HG03139 (cell line): ENCODE measurements at regions not wholly inside any gene's neighbourhood (a gene's known extent, or its start where the extent isn't known, plus 50 kb on each side); places are given as distances from the start of the nearest gene placed in this dataset.
"Not testable (repeated sequence)": the region's sequence is repeated elsewhere in the genome, so short reads cannot be mapped to it uniquely, and the experiment has no call there.

Experiments
- ATAC-seq: cut with Tn5 transposase; IDR thresholded peaks from one replicate; pipeline ENCODE4 v1.9.1; 2021; ENCODE audit not compliant: unreplicated experiment

DNA sequence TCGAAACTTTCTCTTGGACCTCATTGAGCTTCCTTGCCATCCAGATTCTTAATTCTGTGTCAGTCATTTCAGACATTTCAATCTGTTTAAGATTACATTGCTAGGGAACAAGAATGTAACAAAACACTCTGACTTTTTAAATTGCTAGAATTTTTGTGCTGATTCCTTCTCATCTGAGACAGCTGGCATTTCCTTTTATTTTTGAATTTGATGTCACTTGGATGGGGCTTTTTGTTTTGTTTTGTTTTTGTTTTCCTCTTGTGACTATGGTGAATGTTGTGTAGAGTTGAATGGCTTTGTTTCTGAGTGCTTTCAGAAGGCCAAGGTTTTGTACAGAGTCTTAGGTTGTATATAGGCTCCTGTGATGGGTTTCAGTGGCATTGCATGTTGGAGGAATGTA lies 1129.3 kb downstream of the NAALADL2 start:
- ATAC-seq: no peak

DNA sequence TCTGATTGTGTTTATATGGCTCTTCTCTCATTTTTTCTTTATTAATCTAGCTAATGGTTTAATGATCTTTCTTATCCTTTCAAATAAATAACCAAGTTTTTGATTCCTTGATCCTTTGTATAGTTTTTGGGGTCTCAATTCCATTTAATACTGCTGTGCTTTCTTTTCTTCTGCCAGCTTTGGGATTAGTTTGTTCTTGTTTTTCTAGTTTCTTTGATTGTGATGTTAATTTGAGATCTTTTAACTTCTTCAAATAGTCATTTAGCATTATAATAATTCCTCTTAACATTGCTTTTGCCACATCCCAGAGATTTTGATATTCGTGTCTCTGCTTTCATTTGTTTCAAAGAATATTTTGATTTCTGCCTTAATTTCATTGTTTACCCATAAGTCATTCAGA lies 1126.6 kb downstream of the NAALADL2 start:
- ATAC-seq: no peak

DNA sequence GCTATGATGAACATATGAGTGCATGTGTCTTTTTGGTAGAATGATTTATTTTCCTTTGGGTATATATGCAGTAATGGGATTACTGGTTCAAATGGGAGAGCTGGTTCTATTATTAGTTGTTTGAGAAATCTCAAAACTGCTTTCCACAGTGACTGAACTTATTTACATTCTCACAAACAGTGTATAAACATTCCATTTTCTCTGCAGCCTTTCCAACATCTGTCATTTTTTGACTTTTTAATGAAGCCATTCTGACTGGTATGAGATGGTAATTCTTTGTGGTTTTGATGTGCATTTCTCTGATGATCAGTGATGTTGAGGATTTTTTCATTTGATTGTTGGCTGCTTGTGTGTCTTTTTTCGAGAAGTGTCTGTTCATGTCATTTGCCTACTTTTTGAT lies 1124.2 kb downstream of the NAALADL2 start:
- no peak for ATAC-seq

DNA sequence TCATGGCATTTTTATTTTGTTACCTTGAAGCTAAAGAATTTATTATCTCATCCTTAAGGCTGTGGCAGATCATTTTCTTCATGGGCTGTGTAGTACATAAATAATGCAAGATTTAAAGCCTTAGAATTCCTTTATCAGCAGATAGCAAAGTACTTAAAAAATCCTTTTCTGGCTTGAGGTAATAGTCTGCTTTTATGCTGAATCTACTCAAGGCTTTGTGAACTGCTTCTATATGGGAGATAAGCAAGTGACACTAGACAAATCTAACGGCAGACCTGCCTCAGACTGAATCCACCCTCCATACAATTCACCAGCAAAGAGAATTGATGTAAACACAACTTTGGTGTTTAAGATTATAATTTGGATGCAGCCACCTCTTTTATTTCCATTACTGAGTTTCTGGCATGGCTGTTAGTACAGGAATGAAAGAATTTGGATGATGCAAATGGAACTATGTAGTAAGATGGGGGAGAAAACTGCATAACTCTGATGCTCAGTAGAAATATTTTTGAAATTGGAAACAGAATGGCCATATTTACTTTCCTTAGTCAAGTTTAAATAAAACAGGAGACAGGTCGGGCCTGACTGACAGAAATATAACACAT lies 1121.5 kb downstream of the NAALADL2 start:
- ATAC-seq: no peak

DNA sequence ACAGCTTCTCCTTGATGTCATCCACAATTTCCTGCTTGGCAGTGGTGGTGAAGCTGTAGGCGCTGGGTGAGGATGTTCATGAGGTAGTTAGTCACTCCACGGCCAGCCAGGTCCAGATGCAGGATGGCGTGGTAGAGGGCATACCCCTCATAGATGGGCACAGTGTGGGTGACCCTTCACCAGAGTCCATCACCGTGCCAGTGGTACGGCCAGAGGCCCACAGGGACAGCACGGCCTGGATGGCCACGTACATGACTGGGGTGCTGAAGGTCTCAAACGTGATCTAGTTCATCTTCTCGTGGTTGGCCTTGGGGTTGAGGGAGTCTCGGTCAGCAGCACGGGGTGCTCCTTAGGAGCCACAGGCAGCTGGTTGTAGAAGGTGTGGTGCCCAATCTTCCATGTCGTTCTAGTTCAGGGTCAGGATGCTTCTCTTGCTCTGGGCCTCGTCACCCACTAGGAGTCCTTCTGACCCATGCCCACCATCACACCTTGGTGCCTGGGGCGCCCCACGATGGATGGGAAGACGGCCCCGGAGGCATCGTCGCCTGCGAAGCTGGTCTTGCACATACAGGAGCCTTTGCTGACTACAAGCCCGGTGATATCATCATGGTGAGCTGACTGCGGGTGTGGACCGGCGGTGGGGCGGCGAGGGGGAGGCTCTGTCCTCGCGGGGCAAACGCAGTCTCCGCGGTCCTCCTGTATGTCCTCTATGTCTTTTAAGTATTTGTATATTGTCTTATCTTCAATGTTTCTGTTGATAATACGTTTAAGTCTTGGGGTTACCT lies 1119.0 kb downstream of the NAALADL2 start:
- no peak for ATAC-seq

DNA sequence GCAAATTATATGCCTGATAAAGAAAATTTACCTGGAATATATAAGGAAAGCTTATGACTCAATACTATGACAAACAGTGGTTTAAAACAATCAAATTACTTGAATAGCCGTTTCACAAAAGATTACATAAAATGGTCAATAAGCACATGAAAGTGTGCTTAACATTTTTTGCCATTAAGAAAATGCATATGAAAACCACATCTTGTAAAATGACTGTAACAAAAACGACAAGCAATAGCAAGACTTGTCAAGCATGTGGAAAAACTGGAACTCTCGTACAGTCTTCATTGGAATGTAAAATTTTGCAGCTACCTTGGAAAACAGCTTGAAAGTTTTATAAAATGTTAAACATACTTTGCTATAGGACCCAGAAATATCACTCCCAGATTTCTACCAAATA lies 1110.3 kb downstream of the NAALADL2 start:
- no peak for ATAC-seq

DNA sequence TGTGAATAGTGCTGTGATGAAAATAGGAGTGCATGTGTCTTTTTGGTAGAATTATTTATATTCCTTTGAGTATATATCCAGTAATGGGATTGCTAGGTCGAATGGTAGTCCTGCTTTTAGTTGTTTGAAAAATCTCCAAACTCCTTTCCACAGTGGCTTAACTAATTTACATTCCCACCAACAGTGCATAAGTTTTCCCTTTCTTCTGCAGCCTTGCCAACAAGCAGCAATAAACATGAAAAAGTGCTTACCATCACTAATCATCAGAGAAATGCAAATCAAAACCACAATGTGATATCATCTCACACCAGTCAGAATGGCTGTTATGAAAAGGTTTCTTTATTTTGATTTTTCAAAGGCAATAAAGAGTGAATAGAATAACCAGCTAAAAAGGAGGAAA lies 1105.9 kb downstream of the NAALADL2 start:
- ATAC-seq: no peak

DNA sequence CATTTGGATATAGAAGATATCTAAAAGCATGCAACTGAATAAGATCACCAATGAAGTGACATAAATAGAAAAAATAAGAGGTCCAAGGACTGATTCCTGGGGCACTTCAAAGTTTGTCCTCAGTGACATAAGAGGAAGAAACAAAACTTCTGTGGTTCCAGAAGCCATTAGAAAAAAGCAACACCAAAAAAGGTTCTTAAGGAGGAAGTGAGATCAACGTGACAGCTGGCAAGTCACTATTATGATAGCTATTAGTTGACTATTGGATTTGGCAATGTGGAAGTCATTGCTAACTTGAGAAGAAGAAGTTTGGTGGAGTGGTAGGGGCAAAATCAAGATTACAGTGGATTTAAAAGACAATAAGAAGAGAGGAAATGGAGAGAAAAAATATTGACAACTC lies 1098.3 kb downstream of the NAALADL2 start:
- no peak for ATAC-seq

DNA sequence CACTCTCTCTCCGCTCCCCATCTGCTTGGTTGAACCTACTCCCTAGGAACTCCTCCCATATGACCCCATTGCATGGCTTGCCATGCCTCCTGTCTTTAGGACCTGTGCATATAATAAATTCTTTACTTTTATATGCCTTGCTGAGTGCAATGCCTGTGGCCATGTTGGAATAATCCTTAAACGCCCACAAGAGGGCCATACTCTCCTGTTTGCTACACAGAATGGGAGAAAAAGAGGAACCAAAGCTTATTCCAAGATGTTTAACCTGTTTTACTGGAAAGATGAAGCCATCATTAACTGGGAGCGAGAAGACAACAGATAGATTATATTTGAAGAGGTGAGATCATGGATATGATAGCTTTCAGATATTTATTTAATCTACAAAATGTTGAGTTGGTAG lies 1097.8 kb downstream of the NAALADL2 start:
- no peak for ATAC-seq

DNA sequence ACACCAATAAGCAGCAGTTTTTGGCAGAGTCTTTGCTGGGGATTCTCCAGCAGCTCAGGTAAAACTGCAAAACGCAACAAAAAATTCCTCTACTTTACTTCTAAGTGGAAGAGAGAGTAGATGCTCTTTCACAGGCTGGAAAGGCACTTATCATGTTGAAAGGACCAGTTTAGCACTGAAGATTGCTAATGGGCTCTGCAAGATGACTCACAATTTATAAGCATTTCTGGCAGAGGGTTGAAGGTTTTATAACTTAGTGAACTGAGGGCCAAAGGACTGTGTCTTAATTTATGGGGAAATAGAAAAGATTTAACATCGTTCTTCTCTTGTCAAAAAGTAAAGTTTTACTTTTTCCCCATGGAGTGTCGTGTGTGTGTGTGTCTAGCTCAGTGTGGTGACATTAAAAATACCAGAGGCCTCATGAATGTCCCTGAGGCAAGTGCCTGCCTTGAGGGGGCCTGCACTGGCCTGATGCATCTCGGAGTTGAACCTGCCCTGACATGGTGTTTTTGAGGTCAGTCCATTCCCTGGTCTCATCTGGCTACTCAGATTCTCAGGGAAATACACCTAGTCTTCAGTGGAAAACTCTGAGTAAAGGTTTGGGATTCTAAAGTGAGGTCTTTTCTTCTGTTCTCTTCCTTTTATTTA lies 1092.0 kb downstream of the NAALADL2 start:
- no peak for ATAC-seq

DNA sequence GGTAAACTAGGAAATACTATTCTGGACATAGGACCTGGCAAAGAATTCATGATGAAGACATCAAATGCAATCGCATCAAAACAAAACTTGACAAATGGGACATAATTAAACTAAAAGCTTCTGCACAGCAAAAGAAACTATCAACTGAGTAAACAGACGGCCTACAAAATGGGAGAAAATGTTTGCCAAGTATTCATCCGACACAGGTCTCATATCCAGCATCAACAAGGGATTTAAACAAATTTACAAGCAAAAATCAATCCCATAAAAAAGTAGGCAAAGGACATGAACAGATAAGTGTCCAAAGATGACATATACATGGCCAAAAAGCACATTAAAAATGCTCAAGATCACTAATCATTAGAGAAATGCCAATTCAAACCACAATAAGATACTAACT lies 1088.9 kb downstream of the NAALADL2 start:
- ATAC-seq: no peak

DNA sequence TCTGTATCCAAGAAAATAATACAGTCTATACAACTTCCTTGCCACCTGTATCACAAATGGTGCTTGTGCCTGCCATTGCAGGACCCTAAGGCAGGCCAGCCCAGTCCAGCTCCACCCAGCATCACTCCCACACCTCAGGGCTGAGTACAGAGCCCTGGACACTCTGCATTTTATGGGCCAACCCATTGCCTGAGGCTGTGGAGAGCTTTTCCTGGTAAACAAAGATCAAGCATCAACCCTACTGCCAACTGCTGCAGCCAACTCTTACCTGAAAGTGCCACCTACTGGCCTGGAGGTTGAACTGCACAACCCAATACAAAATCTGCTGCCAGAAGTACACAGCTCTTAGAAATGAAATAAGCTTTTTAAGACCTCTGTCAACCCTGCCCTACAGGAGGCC lies 1082.2 kb downstream of the NAALADL2 start:
- ATAC-seq: no peak

DNA sequence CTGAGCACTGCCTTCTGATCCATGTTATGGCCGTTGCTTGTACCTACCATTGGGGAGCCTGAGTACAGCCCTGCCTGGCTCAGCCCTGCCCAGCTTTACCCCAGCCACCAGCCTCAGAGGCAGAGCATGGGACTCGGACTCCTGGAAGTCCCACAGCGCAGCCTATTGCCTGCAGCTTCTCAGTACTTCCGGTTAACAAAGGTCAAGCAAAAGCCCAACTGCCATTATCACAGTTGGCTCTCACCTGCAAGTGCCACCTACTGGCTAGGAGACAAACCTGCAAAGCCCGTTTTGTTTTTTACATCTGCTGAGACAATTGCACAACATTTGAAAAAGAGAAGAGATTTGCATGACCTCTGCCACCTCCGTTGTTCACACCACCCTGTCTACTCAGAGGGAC lies 1081.7 kb downstream of the NAALADL2 start:
- ATAC-seq: no peak

DNA sequence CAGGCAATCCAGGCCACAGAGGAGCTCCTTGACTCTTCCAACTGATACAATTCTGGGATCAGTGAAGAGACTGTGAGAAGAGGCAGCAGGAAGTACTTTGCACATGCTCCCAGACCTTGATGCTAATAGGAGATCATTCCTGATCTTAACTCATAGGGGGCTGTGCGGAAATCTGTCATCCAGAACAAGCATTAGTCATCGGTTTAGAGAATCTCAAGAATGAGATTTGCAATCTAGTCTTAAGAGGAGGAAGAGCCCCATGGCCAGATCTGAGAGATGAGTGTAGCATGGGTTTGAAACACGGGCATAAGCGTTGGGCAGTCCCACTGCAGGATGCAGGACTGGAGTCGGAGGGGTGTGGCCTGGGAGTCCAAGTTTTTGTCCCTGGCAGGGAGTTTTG lies 1081.1 kb downstream of the NAALADL2 start:
- ATAC-seq: no peak

DNA sequence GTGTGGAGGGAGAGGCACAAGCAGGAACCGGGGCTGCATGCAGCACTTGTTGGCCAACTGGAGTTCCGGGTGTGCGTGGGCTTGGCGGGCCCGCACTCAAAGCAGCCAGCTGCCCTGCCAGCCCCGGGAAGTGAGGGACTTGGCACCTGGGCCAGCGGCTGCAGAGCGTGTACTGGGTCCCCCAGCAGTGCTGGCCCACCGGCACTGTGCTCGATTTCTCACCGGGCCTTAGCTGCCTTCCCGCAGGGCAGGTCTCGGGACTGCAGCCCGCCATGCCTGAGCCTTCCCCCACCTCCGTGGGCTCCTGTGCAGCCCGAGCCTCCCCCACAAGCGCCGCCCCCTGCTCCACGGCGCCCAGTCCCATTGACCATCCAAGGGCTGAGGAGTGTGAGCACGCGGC lies 1078.2 kb downstream of the NAALADL2 start:
- ATAC-seq: not testable (repeated sequence)

DNA sequence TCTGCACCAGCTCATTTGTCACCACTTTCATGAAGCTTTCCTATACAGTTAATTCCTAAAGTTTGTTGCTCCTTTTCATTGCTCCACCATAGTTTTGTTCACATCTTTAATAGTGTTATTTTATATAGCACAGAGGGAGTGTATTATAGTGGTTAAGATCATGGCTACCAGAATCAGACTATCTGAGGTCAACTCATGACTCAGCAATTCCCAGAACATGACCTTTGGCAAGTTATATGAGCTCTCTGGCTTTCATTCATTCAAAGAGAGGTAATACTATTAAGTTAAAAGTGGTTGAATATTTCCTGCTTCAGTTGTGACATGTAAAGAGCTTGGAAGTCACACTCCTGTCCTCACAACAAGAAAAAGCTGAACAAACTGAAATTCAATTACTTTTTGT lies 1073.5 kb downstream of the NAALADL2 start:
- ATAC-seq: no peak

DNA sequence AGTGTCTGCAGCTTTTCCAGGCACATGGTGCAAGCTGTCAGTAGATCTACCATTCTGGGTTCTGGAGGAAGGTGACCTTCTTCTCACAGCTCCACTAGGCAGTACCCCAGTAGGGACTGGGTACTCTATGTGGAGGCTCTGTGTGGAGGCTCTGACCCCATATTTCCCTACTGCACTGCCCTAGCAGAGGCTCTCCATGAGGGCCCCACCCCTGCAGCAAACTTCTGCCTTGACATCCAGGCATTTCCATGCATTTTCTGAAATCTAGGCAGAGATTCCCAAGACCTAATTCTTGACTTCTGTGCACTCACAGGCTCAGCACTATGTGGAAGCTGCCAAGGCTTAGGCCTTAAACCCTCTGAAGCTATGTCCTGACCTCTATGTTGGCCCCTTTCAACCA lies 1060.0 kb downstream of the NAALADL2 start:
- ATAC-seq: no peak

DNA sequence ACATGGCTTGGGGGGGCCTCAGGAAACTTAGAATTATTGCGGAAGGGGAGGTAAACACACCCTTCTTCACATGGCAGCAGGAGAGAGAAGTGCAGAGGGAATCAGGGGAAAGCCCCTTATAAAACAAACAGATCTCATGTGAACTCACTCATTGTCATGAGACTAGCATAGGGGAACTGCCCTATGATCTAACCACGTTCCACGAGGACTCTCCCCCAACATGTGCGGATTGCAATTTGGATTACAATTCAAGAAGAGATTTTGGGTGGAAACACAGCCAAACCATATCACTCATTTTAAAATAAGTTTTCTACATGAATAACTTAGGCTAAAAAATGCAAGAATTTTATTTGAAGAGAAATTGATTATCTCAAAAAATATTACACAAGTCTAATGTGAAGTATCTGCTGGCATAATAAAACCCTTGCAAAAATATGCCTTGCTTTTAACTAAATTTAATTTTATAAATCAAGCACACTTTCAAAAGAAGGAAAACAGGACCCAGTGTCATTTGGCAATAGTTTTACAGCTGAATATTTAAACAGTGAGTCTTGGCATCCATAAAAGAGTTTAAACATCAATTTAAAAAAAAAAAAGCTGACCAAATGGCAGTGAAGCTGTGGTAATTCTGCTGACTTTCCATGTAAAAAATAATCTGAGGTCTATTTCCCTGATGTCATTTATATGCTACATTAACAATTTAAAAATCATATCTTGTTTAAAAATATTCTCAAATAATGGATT lies 1057.2 kb downstream of the NAALADL2 start:
- ATAC-seq: no peak

DNA sequence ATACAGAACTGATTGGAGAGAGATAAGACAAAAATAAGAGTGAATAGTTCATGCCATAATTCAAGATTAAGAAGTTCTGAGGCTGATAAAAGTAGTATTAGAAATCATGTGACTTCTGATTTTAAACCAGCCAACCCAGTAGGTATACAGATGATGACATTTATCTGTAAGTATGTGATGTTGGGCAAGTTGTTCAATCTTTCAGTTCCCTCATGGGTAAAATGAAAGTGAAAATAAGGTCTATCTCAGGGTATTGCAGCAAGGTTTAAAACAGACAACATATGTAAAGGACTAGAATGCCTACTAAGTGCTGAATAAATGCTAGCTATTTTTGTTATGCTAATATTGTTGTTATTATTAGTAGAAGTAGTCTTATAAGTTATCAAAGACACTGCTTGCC lies 1055.7 kb downstream of the NAALADL2 start:
- ATAC-seq: no peak

DNA sequence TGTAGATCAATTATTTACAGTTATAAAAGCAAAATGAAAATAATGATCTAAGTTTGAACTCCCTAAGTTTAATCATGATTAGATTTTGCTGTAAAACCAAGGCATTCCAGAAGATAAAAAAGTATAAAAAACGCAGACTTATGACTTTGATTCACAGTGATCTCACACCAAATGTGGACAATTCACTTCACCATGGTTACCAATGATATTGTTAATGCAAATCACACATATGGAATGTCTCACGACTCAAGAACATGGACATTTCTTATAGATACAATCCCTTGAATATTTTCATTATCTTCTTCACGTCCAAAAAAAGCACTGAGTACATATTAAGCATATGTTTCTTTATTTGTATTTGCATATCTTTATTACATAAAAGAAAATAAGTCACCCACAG lies 1054.2 kb downstream of the NAALADL2 start:
- no peak for ATAC-seq

DNA sequence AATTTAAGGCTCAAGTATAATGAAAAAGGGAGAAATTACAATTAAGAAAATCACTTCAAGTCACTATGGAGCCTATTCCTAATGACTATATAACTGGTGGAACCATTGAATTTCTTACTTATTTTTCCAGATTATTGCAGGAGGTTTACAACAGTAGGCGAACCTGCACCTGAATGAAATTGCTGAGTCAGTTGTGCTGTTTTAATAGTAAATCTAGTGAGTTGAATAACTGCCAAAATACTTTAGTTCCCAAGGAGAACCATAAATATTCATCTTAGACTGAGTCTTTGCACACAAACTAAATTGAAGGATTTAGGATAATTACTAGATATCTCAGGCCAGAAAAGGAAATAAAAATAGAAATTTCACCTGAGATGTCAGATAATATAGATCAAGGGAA lies 1052.8 kb downstream of the NAALADL2 start:
- no peak for ATAC-seq

DNA sequence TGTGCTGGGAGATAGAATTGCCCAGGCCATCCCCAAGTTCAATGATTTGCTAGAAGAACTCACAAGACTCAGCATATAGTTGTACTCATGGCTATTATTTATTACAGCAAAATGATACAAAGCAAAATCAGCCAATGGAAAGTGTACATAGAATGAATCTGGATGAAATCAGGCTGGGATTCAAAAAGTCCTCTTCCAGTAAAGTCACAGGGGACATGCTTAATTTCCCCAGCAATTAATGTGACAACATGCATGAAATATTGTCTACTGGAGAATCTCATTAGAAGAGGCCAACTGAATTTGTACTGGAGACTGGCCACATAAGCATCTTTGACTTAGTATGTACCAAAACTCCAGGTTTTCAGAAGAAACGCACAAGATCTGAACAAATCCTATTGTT lies 1043.1 kb downstream of the NAALADL2 start:
- ATAC-seq: no peak
